ENCODE measurements at regions not wholly inside any gene's neighbourhood (a gene's known extent, or its start where the extent isn't known, plus 50 kb on each side); places are given as distances from the start of the nearest gene placed in this dataset.
"Not testable (repeated sequence)": the region's sequence is repeated elsewhere in the genome, so short reads cannot be mapped to it uniquely, and the experiment has no call there.

DNA sequence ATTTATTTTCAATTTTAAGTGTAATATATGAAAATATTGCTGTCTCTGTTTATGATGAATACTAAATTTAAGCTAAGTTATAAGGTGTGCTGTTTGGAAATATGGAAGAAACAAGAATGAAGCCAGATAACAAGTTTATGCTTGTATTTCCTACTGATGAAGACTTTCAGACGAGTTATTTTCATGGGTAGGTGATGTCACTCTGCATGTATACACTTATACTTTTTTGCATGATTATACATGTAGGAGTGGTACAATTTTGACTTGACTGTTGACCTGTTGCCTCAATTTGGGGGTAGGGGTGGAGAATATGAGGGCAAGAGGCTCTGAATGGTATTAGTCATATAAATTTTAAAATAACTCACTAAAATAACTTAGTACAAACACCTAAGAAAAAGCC lies 133.7 kb downstream of the HAUS1 start:
- no peak overlapping the region for H3K4me3 Mint-ChIP-seq
- no peak for DNase-seq (ENCODE audit: low spot score in 2 of 2, unreplicated experiment in 2 of 2)
- TF ChIP-seq, protein P1, sequence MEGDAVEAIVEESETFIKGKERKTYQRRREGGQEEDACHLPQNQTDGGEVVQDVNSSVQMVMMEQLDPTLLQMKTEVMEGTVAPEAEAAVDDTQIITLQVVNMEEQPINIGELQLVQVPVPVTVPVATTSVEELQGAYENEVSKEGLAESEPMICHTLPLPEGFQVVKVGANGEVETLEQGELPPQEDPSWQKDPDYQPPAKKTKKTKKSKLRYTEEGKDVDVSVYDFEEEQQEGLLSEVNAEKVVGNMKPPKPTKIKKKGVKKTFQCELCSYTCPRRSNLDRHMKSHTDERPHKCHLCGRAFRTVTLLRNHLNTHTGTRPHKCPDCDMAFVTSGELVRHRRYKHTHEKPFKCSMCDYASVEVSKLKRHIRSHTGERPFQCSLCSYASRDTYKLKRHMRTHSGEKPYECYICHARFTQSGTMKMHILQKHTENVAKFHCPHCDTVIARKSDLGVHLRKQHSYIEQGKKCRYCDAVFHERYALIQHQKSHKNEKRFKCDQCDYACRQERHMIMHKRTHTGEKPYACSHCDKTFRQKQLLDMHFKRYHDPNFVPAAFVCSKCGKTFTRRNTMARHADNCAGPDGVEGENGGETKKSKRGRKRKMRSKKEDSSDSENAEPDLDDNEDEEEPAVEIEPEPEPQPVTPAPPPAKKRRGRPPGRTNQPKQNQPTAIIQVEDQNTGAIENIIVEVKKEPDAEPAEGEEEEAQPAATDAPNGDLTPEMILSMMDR (IDR thresholded peaks at IDR 0.05; ENCODE audit: unreplicated experiment) = no peak
- H3K4me1 Mint-ChIP-seq = peaks cover 18% of the 10 kb centered on the region
- H3K27ac Mint-ChIP-seq = no peak overlapping the region
- peaks cover 5% of the 10 kb centered on the region for H3K36me3 Mint-ChIP-seq
- no peaks in the 10 kb centered on the region for H3K27me3 Mint-ChIP-seq (ENCODE audit: low read depth)
- H3K9me3 Mint-ChIP-seq = no peaks in the 10 kb centered on the region

DNA sequence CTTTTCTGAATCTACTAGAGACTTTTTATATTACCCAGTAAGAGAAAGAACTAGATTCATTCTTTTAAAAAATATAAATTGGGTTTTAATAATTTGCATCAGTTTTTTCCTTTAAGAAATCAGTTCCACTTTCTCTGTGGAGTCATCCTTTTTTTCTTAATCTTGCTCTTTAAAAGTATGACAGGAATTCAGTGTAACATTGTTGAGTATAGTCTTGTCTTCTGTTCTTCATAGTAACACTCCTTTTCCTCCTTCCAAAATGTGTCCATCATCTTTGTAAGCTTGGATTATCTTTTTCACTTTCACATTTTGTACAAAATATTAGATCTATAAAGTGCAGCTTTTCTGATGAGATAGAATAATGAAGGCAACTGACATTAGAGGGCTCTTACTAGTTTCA lies 135.4 kb downstream of the HAUS1 start:
- Mint-ChIP-seq H3K9me3 (no peaks in the 10 kb centered on the region), H3K27me3 (ENCODE audit: low read depth) (no peaks in the 10 kb centered on the region), H3K27ac (peak overlapping the region; percentile 62), H3K4me3 (no peak overlapping the region), H3K4me1 (peaks cover 14% of the 10 kb centered on the region), H3K36me3 (peaks cover 5% of the 10 kb centered on the region)
- DNase-seq (ENCODE audit: low spot score in 2 of 2, unreplicated experiment in 2 of 2) = no peak
- TF ChIP-seq, protein P1 (IDR thresholded peaks at IDR 0.05; ENCODE audit: unreplicated experiment) = no peak

DNA sequence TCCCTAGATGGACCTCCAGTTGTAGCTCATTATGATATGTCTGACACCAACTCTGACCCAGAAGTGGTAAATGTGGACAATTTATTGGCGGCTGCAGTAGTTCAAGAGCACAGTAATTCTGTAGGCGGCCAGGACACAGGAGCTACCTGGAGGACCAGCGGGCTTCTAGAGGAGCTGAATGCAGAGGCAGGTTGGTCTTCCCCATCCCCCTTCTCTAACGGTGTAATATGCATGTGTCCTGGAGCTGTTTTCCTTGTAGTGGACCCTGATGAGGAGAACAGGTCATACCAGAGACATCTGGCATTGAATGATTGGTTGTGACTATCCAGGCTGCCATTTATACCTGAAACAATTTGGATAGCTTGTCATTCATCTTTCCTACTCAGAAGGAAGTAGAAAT lies 135.8 kb downstream of the HAUS1 start:
- no peak for DNase-seq (ENCODE audit: low spot score in 2 of 2, unreplicated experiment in 2 of 2)
- peak overlapping the region; percentile 62 for H3K27ac Mint-ChIP-seq
- H3K4me1 Mint-ChIP-seq = peaks cover 13% of the 10 kb centered on the region
- TF ChIP-seq, protein P1 (IDR thresholded peaks at IDR 0.05; ENCODE audit: unreplicated experiment) = no peak
- H3K9me3 Mint-ChIP-seq = no peaks in the 10 kb centered on the region
- H3K4me3 Mint-ChIP-seq = no peak overlapping the region
- no peaks in the 10 kb centered on the region for H3K27me3 Mint-ChIP-seq (ENCODE audit: low read depth)
- peaks cover 5% of the 10 kb centered on the region for H3K36me3 Mint-ChIP-seq

DNA sequence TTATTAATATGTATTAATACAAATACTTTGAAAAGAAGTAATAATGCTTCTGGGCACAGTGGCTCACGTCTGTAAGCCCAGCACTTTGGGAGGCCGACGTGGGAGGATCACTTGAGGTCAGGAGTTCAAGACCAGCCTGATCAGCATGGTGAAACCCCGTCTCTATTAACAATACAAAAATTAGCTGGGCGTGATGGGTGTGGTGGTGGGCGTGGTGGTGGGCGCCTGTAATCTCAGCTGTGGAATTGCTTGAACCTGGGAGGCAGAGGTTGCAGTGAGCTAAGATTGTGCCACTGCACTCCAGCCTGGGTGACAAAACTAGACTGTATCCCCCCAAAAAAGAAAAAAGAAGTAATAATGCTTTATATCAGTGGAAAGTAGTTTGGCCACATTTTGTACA lies 137.2 kb downstream of the HAUS1 start:
- H3K4me3 Mint-ChIP-seq; H3K27ac Mint-ChIP-seq; H3K36me3 Mint-ChIP-seq; H3K27me3 Mint-ChIP-seq (ENCODE audit: low read depth); DNase-seq (ENCODE audit: low spot score in 2 of 2, unreplicated experiment in 2 of 2); H3K9me3 Mint-ChIP-seq: not testable (repeated sequence)
- H3K4me1 Mint-ChIP-seq = peaks cover 13% of the 10 kb centered on the region

DNA sequence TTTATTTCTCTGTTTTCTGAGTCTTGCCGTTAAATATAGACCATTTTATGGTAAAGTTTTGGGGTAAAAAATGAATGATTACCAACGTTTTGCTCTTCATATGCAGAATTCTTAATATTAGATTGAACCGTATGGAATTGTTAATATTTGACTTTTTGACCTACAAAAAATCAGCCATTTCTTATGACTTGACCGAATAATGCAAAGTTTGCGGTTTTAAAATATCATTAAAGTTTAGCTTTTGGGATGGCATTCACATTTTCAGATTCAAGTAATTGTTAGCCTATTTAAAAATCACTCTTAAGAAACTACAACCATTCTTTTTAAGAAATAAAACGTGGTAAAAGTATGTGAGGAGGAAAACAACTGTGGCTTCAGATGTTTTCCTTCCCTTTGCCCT lies 138.0 kb downstream of the HAUS1 start:
- Mint-ChIP-seq H3K4me1 (peaks cover 13% of the 10 kb centered on the region), H3K27ac (no peak overlapping the region), H3K4me3 (no peak overlapping the region), H3K36me3 (peaks cover under 1% of the 10 kb centered on the region), H3K27me3 (ENCODE audit: low read depth) (no peaks in the 10 kb centered on the region), H3K9me3 (no peaks in the 10 kb centered on the region)
- TF ChIP-seq, protein P1 (IDR thresholded peaks at IDR 0.05; ENCODE audit: unreplicated experiment) = no peak
- DNase-seq (ENCODE audit: low spot score in 2 of 2, unreplicated experiment in 2 of 2) = no peak

DNA sequence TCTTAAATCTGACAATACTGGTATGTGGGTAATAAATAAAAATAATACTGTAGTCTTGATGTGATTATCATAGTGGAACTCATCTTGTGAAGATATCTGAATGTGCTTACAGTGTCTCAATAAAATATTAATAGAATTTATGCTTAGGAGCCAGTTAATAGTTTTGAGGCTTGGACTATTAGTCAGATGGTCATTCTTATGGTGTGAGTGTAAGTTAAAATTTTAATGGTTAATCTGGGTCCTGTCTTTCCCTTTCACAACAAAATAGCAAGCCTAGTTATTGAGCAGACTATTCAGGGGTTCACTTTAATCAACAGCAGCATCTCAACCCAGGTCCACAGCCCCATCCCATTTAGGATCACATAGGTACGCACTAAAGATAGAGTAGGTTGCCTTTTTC lies 138.9 kb downstream of the HAUS1 start:
- no peak for DNase-seq (ENCODE audit: low spot score in 2 of 2, unreplicated experiment in 2 of 2)
- Mint-ChIP-seq H3K4me1 (peaks cover 13% of the 10 kb centered on the region), H3K36me3 (no peaks in the 10 kb centered on the region), H3K27ac (no peak overlapping the region), H3K9me3 (no peaks in the 10 kb centered on the region), H3K27me3 (ENCODE audit: low read depth) (no peaks in the 10 kb centered on the region), H3K4me3 (no peak overlapping the region)
- TF ChIP-seq, protein P1 (IDR thresholded peaks at IDR 0.05; ENCODE audit: unreplicated experiment) = no peak
